ENCODE measurements at regions not wholly inside any gene's neighbourhood (a gene's known extent, or its start where the extent isn't known, plus 50 kb on each side); places are given as distances from the start of the nearest gene placed in this dataset.

- H3K4me2 ChIP-seq (ENCODE audit: insufficient read depth, insufficient read length, low read length): no peak overlapping the region
- no peak overlapping the region for H3K27ac ChIP-seq (ENCODE audit: insufficient read length, low read depth, low read length)
- no peaks in the 10 kb centered on the region for H3K27me3 ChIP-seq (ENCODE audit: insufficient read depth, low read length)
- H3K56ac ChIP-seq (ENCODE audit: insufficient read length, low read depth, low read length): no peak overlapping the region
- H3K23ac ChIP-seq (ENCODE audit: insufficient read length, low read depth, low read length): no peak overlapping the region
- Mint-ChIP-seq H3K9me3 (peaks cover 13 to 14% of the 10 kb centered on the region in 2 experiments; a peak in 4 of 5 replicates), H3K4me1 (peaks cover 13 to 14% of the 10 kb centered on the region in 2 experiments), H3K27ac (no peak overlapping the region), H3K4me3 (no peak overlapping the region), H3K27me3 (ENCODE audit: low read depth) (no peaks in the 10 kb centered on the region), H3K36me3 (ENCODE audit: insufficient read depth in 1 of 3, low read depth in 3 of 3) (peaks cover 3 to 23% (median 16%) of the 10 kb centered on the region in 3 experiments; a peak in 6 of 7 replicates)
- H3K4me1 ChIP-seq (ENCODE audit: insufficient read depth, low read length): peaks cover 4% of the 10 kb centered on the region; the same call in 1 of the 2 replicates
- no peak overlapping the region for H2BK15ac ChIP-seq (ENCODE audit: low read depth, low read length)
- H4K5ac ChIP-seq (ENCODE audit: insufficient read length, low read depth, low read length): no peak overlapping the region
- H3K9me3 ChIP-seq (ENCODE audit: control insufficient read depth, low read depth, low read length): no peaks in the 10 kb centered on the region
- H2AFZ ChIP-seq (ENCODE audit: low read length): no peak overlapping the region
- no peak overlapping the region for H4K91ac ChIP-seq (ENCODE audit: insufficient read length, low read depth, low read length)
- no peak overlapping the region for H3T11ph ChIP-seq (ENCODE audit: low read length)
- no peak overlapping the region for H3K9ac ChIP-seq (ENCODE audit: extremely low read depth, insufficient read length, low read length)
- no peak overlapping the region for H2BK5ac ChIP-seq (ENCODE audit: insufficient read length, low read length)
- no peaks in the 10 kb centered on the region for H4K20me1 ChIP-seq (ENCODE audit: control insufficient read depth, insufficient read depth, insufficient read length)
- no peaks in the 10 kb centered on the region for H3K79me1 ChIP-seq (ENCODE audit: insufficient read depth, low read depth, low read length, poor library complexity, severe bottlenecking)
- H2AK5ac ChIP-seq (ENCODE audit: insufficient read length, low read length): no peak overlapping the region
- H3K18ac ChIP-seq (ENCODE audit: insufficient read length, low read depth, low read length): no peak overlapping the region
- no peak overlapping the region for H4K8ac ChIP-seq (replicated peaks; ENCODE audit: insufficient read length, low read depth, low read length)
- no peak overlapping the region for H3K4ac ChIP-seq (ENCODE audit: low read depth, low read length)
- H3K14ac ChIP-seq (ENCODE audit: insufficient read depth, low read length): no peak overlapping the region
- H2BK120ac ChIP-seq (ENCODE audit: low read depth, low read length, poor library complexity, severe bottlenecking): no peak overlapping the region
- DNase-seq: no peak
- H3K79me2 ChIP-seq (ENCODE audit: insufficient read depth, low read length): no peaks in the 10 kb centered on the region
- H3K23me2 ChIP-seq (ENCODE audit: insufficient read length, low read depth, low read length, poor library complexity, severe bottlenecking): no peaks in the 10 kb centered on the region
- no peak for TF ChIP-seq CTCF (conservative IDR thresholded peaks at IDR 0.05)
- no CpG with 5 or more reads among the region's 1 CpG for WGBS (ENCODE audit: extremely low coverage, insufficient read length, low lambda C conversion rate)
- no peak overlapping the region for H2BK12ac ChIP-seq (ENCODE audit: insufficient read length, low read depth, low read length)
- H2BK20ac ChIP-seq (ENCODE audit: low read depth, low read length, poor library complexity, severe bottlenecking): no peak overlapping the region
Measured at GRCh38 chr13:50209631-50210030, 194.4 kb downstream of the KCNRG start.

Measured in H9 (cell line).